NCI-H1436 treated with DMSO at 0.1 percent for 48 hours (cell line): ENCODE measurements at regions not wholly inside any gene's neighbourhood (a gene's known extent, or its start where the extent isn't known, plus 50 kb on each side); places are given as distances from the start of the nearest gene placed in this dataset.
"Not testable (repeated sequence)": the region's sequence is repeated elsewhere in the genome, so short reads cannot be mapped to it uniquely, and the experiment has no call there.

Experiments
- DNase-seq: peaks from one replicate; lab custom pipeline; 2025; lab: John Stamatoyannopoulos, UW

DNA sequence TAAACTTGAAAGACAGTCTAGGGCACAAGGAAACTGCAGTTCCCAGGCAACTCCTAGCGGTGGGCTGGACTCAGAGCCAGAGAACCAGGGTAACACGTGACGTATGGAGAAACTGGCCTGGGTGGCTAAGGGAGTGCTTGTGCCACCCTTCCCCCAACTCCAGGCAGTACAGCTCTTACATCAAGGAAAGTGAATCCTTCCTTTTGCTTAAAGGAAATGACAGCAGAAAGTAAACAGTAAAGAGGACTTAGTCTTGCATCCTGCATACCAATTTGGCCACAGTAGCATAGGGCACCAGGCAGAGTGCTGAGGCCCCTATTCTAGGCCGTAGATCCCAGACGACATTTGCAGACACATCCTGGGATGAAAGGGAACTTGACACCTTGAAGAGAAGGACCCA lies 322.8 kb downstream of the CD109 start:
- DNase-seq = no peak

DNA sequence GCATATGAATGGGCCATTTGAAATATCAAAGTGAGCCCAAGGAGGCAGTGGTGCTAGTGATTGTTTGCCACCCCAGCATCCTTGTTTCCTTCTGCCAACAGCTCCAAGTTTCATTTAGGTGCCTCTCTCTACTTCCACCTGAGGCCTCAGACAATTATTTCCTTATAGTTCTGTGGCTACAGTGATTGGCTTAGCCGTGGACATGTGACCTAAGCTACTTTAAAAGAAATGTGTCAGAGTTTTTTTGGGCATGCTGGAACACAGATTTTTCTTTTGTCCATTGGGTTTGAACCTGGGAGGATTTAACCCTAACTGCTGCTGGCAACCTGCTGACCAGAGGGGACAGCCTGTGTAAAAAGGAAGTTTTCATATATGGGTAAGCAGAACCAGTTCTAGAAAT lies 319.4 kb downstream of the CD109 start:
- DNase-seq = no peak

DNA sequence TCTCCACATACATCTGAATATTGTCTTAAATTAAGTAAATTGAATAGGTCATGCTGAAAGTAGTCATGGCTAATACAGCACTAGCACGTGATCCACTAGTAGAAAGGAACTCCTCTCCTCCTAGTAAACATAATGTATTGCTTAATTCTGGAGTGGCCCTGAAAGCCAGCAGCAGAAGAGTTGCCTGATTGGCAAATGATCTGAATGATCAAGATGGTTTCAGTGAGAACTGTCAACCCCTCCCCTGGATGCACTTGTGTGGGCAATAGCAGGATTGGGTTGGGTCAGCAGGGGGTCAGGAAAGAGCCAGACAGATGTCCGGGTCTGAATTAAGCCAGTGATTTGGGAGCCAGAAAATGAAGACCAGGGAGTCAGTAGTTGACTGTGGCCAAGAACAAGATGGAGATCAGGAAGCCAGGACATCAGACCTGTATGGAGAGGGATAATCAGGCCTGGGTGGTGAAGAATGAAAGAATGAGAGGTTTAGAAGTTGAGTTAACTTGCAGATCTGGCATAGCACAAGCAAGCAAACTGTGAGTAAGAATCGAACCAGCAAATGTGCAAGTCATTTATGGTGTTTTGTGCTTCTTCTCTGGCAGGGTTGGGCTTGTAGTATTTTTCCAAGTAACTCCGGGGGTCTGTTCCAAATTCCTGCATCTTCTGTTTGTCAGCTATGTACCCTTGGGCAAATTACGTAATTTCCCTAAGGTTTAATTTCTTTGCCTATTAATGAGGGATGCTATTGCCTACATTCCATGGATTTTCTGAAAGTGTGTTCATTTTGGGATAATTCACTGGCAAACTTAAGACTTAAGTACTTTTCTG lies 304.9 kb downstream of the CD109 start:
- DNase-seq = no peak

DNA sequence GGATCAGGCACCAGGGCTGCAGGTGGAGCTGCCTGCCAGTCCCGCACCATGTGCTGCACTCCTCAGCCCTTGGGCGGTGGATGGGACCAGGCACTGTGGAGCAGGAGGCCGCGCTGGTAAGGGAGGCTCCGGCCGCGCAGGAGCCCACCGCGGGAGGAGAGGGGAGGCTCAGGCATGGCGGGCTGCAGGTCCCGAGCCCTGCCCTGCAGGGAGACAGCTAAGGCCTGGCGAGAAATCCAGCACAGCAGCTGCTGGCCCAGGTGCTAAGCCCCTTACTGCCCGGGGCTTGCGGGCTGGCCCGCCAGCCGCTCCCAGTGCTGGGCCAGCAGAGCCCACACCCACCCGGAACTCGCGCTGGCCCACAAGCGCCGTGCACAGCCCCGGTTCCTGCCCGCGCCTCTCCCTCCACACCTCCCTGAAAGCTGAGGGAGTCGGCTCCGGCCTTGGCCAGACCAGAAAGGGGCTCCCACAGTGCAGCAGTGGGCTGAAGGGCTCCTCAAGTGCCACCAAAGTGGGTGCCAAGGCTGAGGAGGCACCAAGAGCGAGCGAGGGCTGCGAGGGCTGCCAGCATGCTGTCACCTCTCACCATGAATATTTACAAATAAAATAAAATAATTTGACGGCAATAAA lies 294.7 kb downstream of the CD109 start:
- DNase-seq = not testable (repeated sequence)

DNA sequence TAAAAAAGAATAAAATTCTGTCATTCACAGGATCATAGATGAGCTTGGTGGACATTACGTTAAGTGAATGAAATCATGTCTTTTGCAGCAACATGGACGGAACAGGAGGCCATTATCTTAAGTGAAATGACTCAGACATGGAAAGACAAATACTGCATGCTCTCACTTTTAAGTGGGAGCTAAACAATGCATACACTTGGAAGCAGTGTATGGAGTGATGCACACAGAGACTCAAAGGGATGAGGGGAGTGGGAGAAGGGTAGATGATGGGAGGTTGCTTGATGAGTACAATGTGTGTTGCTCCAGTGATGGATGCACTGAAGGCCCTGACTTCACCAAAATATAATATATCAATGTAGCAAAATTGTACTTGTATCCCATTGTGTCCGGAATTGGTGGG lies 293.4 kb downstream of the CD109 start:
- DNase-seq = no peak

DNA sequence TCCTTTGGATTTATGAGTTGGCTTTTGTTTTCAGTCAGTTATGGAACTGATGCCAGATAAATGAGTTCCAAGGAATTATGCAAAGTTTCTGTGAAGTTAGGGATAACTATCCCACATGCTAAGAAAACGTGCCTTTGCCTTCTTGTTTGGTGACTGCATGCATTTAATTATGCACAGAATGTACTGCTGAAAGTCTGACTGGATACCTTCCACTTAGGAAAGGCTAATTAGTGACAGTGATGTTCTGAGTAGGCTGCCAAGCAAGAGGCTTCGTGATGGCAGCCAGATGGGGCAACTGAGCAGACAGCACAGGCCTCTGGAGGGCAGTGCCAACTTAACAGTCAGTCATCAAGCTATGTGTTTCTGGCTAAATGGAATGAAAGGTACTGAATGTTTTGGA lies 289.9 kb downstream of the CD109 start:
- no peak for DNase-seq

DNA sequence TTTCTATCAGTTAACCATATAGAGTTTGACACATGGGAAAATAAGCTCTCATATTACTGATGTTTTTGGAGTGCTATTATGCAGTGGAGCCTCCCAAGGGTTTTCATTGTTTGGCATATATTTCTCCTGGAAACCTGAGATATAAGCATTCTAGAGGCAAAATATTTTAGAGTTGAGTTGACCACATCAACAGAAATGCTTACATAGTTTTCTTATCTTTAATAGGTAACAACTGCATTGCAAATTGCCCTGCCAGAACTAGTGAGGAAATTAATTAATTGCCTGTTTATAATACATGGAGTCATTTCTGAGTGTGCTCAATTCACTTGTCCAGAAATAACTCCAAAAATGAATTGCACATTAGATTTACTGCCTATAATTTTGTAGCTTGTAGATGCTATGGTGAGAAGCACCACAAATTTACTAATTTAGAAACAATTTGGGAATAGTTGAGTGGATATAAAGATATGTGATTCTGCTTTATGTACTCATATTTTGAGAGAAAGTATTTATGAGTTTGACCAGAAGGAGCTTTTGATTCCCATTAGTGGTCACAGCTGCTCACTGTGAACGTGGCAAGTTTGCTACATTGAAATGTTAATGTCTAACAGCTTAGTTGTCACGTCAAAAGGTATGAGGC lies 288.7 kb downstream of the CD109 start:
- DNase-seq = no peak

DNA sequence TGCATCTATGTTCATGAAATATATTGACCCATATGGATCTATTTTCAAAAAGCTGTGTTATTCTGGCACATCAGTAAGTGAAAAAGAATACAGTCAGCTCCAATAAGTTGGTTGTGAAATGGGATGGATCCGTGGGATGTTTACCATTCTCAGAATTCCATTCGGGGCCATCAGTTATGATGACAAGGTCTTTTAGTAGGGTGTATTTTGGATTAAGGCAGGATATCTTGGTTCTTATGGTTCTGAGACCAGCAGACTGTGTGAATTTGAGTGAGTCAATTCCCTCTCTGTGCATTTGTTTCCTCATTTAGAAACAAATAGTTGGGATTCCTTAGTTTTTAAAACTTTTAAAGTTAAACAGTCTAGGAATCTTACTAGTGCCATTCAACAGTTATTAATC lies 287.4 kb downstream of the CD109 start:
- no peak for DNase-seq

DNA sequence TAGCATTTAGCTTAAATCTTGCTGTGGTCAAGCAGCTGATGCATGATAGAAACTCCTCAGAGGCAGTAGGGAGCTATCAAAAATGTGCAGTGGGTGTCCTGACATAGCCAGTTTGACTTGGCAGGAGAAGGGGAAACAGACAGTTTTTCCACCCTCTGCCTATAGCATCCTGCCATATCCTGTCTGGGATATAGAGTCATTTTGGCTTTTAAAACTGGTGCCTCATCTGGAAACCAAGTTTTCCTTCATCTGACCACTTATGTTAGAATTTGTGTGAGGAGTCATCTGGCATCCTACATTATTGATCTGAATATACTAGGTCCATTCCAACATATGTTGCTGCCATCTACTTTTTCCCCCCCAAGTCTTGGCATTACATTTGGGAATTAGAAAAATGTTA lies 284.1 kb downstream of the CD109 start:
- DNase-seq = no peak

DNA sequence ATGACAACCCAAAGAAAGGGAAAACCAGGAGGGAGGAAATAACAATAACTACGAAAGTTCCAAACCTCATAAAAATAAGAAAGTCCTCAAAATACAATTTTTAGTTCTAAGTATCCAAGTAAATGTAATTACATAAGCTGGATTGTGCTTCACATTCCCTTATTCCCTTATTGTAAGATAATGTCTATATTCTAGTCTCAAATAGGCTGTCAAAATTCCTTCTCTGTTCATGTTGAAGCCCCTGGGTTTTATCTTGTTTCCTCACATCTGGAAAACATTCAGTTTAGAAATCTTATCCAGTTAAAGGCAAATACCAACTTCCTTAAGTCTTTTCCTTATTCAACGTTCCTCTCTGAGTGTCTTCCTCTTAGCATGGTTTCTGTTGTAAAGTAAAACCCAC lies 282.3 kb downstream of the CD109 start:
- DNase-seq = no peak

DNA sequence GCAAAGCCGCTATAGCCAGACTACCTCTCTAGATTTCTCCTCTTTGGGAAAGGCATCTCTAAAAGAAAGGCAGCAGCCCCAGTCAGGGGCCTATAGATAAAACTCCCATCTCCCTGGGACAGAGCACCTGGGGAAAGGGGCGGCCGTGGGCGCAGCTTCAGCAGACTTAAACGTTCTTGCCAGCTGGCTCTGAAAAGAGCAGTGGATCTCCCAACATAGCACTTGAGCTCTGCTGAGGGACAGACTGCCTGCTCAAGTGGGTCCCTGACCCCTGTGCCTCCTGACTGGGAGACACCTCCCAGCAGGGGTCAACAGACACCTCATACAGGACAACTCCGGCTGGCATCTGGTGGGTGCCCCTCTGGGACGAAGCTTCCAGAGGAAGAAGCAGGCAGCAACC lies 276.5 kb downstream of the CD109 start:
- DNase-seq = not testable (repeated sequence)

DNA sequence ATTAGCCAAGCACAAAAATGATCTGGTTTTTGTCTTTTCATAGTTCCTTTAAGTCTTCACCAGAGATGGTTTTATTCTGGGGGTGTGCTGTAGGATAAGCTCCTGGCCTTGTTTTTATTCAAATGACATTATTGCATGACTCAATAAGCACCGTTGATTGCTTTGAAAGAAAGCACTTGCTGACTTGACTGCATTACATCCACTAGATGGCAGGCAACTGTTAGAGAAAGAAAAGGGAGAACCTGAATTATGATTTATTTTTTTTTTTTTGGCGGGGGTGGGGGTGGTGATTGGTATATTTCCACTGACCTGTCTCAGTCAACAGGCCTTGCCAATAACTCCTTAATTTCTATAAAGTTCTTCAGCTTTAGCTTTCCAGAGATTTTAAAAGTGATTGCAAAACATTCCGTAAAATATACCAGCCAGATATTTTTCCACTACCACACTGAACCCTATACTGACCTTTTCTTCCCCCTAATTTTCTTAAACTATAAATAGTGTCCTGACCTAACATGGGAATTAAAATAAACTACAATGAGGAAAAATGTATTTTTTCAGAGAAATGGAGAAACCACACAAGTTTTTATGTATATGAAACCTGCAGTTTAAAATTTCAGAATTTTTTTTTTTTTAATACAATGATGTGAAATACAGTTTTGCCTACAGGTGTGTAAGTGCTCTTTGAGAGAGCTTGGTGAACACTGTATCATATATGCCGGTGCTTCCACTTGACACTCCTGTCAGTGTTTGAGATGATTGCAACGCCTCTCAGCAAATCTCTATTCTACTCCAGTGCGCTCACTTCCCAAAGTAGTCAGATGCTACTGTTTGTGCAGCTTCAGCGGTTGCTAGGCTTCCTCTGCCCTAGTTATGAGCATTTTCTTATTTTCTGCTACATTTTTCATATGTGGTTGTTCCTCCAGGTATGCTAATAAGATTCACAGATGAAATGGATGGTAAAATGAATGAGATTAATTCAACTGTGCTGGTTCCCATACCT lies 274.3 kb downstream of the CD109 start:
- DNase-seq = peak; percentile 2

DNA sequence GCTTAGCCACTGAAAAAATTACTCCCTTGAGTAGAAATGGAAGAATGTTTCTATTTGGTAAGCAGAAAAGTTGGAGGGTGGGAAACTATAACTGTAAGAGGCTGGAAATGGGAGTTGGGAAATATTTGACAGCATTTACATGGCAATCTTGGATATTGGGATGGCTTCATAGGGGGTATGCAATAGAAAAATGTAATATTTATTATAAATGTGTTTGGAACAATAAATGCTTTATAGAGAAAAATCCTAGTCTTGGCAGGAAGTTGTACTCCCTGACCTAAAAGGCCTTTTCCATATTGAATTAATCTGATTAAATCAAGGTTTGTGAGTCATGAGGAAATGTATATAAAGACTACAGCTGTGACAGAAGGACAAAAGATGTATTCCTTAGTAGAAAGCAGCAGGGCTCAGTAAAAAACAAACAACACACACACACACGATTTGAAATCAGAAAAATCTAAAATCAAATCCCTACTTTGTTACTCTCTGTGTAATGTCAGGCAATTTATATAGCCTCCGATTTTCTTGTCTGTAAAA lies 272.3 kb downstream of the CD109 start:
- no peak for DNase-seq

DNA sequence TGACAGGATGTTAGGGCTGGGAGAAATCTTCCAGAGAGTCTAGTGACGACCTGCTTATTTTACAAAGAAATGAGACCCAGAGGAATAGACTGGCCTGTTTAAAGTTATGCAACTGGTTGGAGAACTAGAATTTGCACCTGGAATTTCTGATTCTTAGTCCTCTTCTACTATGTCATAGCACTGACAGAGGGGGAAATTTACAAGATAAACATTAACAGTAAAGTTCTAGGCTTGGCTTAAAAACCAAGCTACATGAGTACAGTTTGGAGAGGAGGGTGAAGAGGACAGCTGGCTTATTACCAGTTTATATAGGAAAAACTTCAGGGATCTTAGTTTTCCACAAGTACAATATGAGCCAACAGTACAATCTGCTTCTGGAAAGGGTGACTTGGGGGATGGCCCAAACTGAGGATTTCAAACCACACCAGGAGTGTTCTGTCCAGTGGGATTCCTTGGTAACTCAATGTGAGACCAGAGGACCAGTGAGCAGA lies 269.6 kb downstream of the CD109 start:
- DNase-seq = no peak

DNA sequence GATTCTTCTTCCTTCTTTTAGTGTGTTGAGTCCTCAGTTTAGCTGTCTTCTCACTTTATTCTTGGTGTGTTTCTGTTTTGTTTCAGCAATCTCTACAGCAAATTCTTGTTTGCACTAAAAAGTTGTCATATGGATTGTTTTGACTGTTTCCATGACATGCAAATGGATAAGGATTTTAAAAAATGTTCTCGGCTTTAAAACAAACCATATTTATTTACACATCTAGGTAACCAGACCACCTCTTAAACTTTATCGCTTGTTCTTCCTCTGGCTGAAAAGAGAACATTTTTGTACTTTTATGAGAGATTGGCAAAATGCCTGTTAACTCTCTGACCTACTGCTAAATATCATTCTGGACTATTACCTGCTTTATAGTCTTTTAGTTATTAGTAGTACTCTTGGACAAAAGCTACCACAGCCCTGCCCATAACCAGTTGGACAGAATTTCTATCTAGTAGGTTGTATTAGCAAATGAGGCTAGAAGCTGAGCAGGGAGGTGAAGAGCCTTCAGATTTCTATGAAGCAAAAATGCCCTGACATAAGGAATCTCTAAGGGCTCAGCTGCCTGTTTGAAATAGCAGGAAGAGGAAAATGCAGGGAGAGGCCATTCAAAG lies 268.3 kb downstream of the CD109 start:
- no peak for DNase-seq

DNA sequence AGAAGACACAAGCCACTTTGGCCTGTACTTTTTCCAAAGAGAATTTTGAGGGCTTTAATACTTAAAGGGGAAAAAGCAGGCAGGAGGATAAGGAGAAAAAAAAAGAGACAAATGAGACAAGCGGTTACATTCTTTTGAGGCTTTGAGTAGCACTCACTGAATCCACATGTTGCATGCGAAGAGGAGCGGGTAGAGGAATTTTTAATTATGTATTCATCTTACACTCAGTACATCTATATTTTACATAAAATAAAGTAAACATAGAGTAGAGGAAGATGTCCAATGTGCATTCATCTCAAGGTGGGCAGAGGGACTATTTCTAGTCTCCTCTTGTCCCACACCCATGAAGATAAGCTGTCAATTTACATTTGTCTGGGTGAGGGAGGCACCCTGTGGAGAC lies 266.9 kb downstream of the CD109 start:
- DNase-seq = no peak

DNA sequence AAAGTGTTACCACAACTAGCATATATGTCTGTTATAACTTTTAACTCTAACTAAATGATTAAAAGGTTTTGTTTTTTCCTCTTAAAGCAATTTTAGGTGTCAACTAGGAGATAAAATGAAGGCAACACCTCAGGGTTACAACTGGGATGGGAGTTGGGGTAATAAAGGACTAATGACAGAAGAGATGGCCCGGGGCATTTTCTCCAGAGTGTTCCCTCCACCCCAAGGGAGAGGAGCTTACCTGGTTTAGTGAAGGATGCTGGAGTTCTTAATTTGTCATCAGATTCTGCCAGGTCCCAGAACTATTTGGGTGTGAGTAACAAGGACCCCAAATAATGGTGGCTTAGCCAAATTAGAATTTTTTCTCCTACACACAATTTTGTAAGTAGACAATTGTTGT lies 260.3 kb downstream of the CD109 start:
- DNase-seq = no peak

DNA sequence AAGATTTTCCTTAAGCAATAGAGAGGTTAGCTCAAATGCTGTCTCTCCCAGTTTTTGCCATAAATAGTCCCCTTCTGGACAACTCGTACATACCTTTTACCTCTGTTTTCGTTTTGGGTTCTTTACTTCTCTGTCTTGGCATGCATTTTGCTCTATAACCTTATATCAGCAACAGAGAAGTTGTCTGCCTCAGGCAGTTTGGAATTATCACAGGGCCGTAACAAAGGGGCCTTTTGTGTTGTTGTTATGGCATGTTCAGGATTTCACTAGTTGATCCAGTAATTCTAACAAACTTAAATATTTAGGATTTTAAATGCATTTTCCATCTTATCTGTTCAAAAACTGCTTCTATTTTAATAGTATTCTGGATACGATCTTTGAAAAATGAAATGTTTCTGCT lies 259.8 kb downstream of the CD109 start:
- no peak for DNase-seq

DNA sequence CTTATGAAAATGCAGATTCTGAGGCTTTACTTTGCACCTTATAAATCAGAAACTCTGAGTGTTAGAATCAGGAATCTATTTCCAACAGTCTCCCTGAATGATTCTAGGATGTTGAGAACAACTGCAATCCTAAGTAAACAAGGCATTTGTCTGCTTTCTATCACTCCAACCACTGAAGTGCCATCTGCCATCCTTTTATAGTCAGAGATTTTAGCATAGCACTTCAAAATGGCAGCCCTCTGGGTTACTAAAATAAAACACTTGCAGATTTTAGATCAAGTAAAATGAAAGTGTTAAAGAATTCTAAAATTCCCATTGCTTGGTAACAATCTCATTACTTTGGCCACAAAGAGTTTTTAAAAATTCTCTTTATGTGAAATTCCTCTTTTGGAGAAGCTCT lies 258.9 kb downstream of the CD109 start:
- DNase-seq = no peak

DNA sequence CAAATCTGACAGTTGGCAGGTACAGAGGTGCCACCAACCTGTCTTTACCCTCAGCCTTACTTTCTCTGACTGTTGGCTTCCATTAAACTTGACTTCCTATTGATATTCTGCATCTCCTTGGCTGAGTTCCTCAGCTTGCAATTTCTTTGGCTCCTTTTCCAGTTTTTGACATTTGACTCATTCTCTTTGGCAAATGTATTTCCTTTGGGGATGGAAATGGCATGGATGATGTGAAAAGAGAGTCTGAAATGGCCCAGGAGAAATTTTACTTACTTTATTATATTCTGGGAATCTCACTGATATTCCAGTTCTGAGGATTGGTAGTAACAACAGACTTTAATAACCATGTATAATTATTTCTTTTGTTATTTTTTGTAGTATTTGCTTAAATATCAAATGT lies 255.2 kb downstream of the CD109 start:
- no peak for DNase-seq
